Right atrium auricular region (tissue), 2 donors: ENCODE measurements at regions not wholly inside any gene's neighbourhood (a gene's known extent, or its start where the extent isn't known, plus 50 kb on each side); places are given as distances from the start of the nearest gene placed in this dataset.

Experiments used
- DNase-seq: peaks from one replicate; pipeline ENCODE4 v3.0.0-alpha.2; 2019; ENCODE audit warnings: low spot score
- H3K27ac ChIP-seq, 2 donors: fragments of 200-600 bp; sonication (generic); 1 replicate in 1 of 2; 2 replicates in 1 of 2; pipeline ENCODE4 v1.5.1; 2016 to 2019
- H3K27me3 ChIP-seq, 2 donors: fragments of 200-600 bp; sonication (generic); one replicate each; pipeline versions ENCODE4 v1.5.1 to v1.6.0; 2017 to 2019
- H3K36me3 ChIP-seq: fragments of 200-600 bp; sonication (generic); one replicate; pipeline ENCODE4 v1.5.1; 2016
- H3K4me1 ChIP-seq, 2 donors: fragments of 200-600 bp; sonication (generic); one replicate each; pipeline versions ENCODE4 v1.5.1 to v1.6.0; 2017 to 2019
- H3K4me3 ChIP-seq, 2 donors: fragments of 200-600 bp; sonication (generic); 1 replicate in 1 of 2; 2 replicates in 1 of 2; pipeline ENCODE4 v1.5.1; 2017 to 2019; ENCODE audit warnings: mild to moderate bottlenecking in 1 of 2, moderate library complexity in 1 of 2
- H3K9me3 ChIP-seq, 2 donors: fragments of 200-600 bp; sonication (generic); one replicate each; pipeline ENCODE4 v1.5.1; 2019
- CTCF ChIP-seq, 2 donors: fragments of 200-600 bp; sonication (generic); IDR thresholded peaks; one replicate each; pipeline ENCODE4 v1.5.1; 2019; ENCODE audit warnings: antibody characterized with exemption in 2 of 2

- Histone ChIP-seq H3K4me1 (no peaks in the 10 kb centered on the region), H3K9me3 (no peaks in the 10 kb centered on the region), H3K36me3 (no peaks in the 10 kb centered on the region), H3K27me3 (no peaks in the 10 kb centered on the region), H3K4me3 (no peak overlapping the region), H3K27ac (no peak overlapping the region)
- DNase-seq, result no peak
- TF ChIP-seq CTCF (IDR thresholded peaks at IDR 0.05), result no peak
Observed at GRCh38 chr2:180670302-180671003, 310.0 kb upstream of the UBE2E3 start.

GRCh38 chr2:180669016-180669415 lies 311.4 kb upstream of the UBE2E3 start:
- DNase-seq, result no peak
- H3K27me3 ChIP-seq, result no peaks in the 10 kb centered on the region
- TF ChIP-seq CTCF (IDR thresholded peaks at IDR 0.05), result no peak
- H3K36me3 ChIP-seq, result no peaks in the 10 kb centered on the region
- H3K4me1 ChIP-seq, result no peaks in the 10 kb centered on the region
- H3K27ac ChIP-seq, result no peak overlapping the region
- no peak overlapping the region for H3K4me3 ChIP-seq
- H3K9me3 ChIP-seq, result no peaks in the 10 kb centered on the region

- H3K4me3 ChIP-seq, result no peak overlapping the region
- no peaks in the 10 kb centered on the region for H3K36me3 ChIP-seq
- H3K27ac ChIP-seq, result no peak overlapping the region
- H3K4me1 ChIP-seq, result no peaks in the 10 kb centered on the region
- no peak for DNase-seq
- TF ChIP-seq CTCF (IDR thresholded peaks at IDR 0.05), result no peak
- H3K9me3 ChIP-seq, result no peaks in the 10 kb centered on the region
- no peaks in the 10 kb centered on the region for H3K27me3 ChIP-seq
Observed at GRCh38 chr2:180664507-180664906, 315.9 kb upstream of the UBE2E3 start.

- Histone ChIP-seq H3K36me3 (no peaks in the 10 kb centered on the region), H3K27ac (no peak overlapping the region), H3K9me3 (no peaks in the 10 kb centered on the region), H3K4me1 (no peaks in the 10 kb centered on the region), H3K4me3 (no peak overlapping the region), H3K27me3 (no peaks in the 10 kb centered on the region)
- TF ChIP-seq CTCF (IDR thresholded peaks at IDR 0.05), result no peak
- DNase-seq, result no peak
Observed at GRCh38 chr2:180662941-180663471, 317.4 kb upstream of the UBE2E3 start.

GRCh38 chr2:180662521-180662920 lies 317.9 kb upstream of the UBE2E3 start:
- Histone ChIP-seq H3K4me1 (no peaks in the 10 kb centered on the region), H3K27me3 (no peaks in the 10 kb centered on the region), H3K36me3 (no peaks in the 10 kb centered on the region), H3K4me3 (no peak overlapping the region), H3K9me3 (no peaks in the 10 kb centered on the region), H3K27ac (no peak overlapping the region)
- DNase-seq, result no peak
- TF ChIP-seq CTCF (IDR thresholded peaks at IDR 0.05), result no peak

- Histone ChIP-seq H3K36me3 (no peaks in the 10 kb centered on the region), H3K27ac (no peak overlapping the region), H3K4me1 (no peaks in the 10 kb centered on the region), H3K9me3 (no peaks in the 10 kb centered on the region), H3K4me3 (no peak overlapping the region), H3K27me3 (no peaks in the 10 kb centered on the region)
- TF ChIP-seq CTCF (IDR thresholded peaks at IDR 0.05), result no peak
- DNase-seq, result no peak
Observed at GRCh38 chr2:180661686-180662030, 318.7 kb upstream of the UBE2E3 start.
